DND-41 (cell line): ENCODE measurements at regions not wholly inside any gene's neighbourhood (a gene's known extent, or its start where the extent isn't known, plus 50 kb on each side); places are given as distances from the start of the nearest gene placed in this dataset.

Source experiments
- ATAC-seq: fragments of 200-7000 bp; cut with Tn5 transposase; 3 replicates; pipeline ENCODE4 v1.9.1; 2021; ENCODE audit warnings: low read depth; ENCODE audit not compliant: insufficient read depth
- DNase-seq: peaks from one replicate; pipeline ENCODE4 v3.0.0-alpha.2; 2020
- H2AFZ ChIP-seq: 2 replicates; pipeline ENCODE4 v1.6.0; 2012; ENCODE audit warnings: low read depth, low read length
- H3K27ac ChIP-seq: 2 replicates; pipeline ENCODE4 v1.5.1; 2012; ENCODE audit warnings: low read length, inconsistent platforms
- H3K27me3 ChIP-seq: fragments of 200-600 bp; sonication (generic); 2 replicates; pipeline ENCODE4 v1.6.0; 2012; ENCODE audit warnings: low read length, mild to moderate bottlenecking, inconsistent platforms; ENCODE audit not compliant: insufficient read depth, poor library complexity
- H3K36me3 ChIP-seq: 2 replicates; pipeline ENCODE4 v1.5.1; 2012; ENCODE audit warnings: low read length, inconsistent platforms; ENCODE audit not compliant: insufficient read depth
- H3K4me1 ChIP-seq: 2 replicates; pipeline ENCODE4 v1.5.1; 2012; ENCODE audit warnings: mild to moderate bottlenecking, low read length; ENCODE audit not compliant: insufficient read depth
- H3K4me2 ChIP-seq: 2 replicates; pipeline ENCODE4 v1.6.0; 2012; ENCODE audit warnings: mild to moderate bottlenecking, moderate library complexity, low read length, inconsistent platforms; ENCODE audit not compliant: insufficient read depth
- H3K4me3 ChIP-seq, 2 experiments: fragments of 200-600 bp in 1 of 2; shearing (Covaris generic) in 1 of 2; 2 replicates each; pipeline ENCODE4 v1.5.1; 2012 to 2016; ENCODE audit warnings: inconsistent platforms in 2 of 2, low read length in 2 of 2, mild to moderate bottlenecking in 2 of 2, low read depth in 1 of 2, moderate library complexity in 1 of 2
- H3K79me2 ChIP-seq: 2 replicates; pipeline ENCODE4 v1.6.0; 2012; ENCODE audit warnings: low read length, inconsistent platforms; ENCODE audit not compliant: insufficient read depth
- H3K9ac ChIP-seq: 2 replicates; pipeline ENCODE4 v1.6.0; 2012; ENCODE audit warnings: low read depth, mild to moderate bottlenecking, inconsistent platforms, low read length, moderate library complexity
- H3K9me3 ChIP-seq: 2 replicates; pipeline ENCODE4 v1.5.1; 2012; ENCODE audit warnings: low read length, moderate library complexity, mild to moderate bottlenecking, inconsistent platforms; ENCODE audit not compliant: insufficient read depth, severe bottlenecking
- H4K20me1 ChIP-seq: 2 replicates; pipeline ENCODE4 v1.6.0; 2012; ENCODE audit warnings: low read length; ENCODE audit not compliant: insufficient read depth
- CTCF ChIP-seq: IDR thresholded peaks from 2 replicates; pipeline ENCODE4 v1.5.1; 2012; ENCODE audit warnings: borderline replicate concordance, low read length, moderate library complexity, mild to moderate bottlenecking; ENCODE audit not compliant: poor library complexity, severe bottlenecking; ENCODE audit errors: extremely low read depth
- EZH2 ChIP-seq: IDR thresholded peaks from 3 replicates; pipeline ENCODE4 v1.6.1; 2012; ENCODE audit warnings: borderline replicate concordance, low read depth, mild to moderate bottlenecking, moderate library complexity, low read length, inconsistent platforms; ENCODE audit not compliant: severe bottlenecking

GRCh38 chr5:25963251-25964008, 1075.0 kb downstream of the CDH9 start:
- H3K9me3 ChIP-seq = no peaks in the 10 kb centered on the region
- TF ChIP-seq EZH2 (no peak), CTCF (no peak)
- no peaks in the 10 kb centered on the region for H3K79me2 ChIP-seq
- ATAC-seq (no peak), DNase-seq (no peak)
- no peak overlapping the region for H3K27ac ChIP-seq
- H3K27me3 ChIP-seq = no peaks in the 10 kb centered on the region
- H3K4me3 ChIP-seq = no peak overlapping the region
- H4K20me1 ChIP-seq = no peaks in the 10 kb centered on the region
- no peaks in the 10 kb centered on the region for H3K4me1 ChIP-seq
- H3K4me2 ChIP-seq = no peak overlapping the region
- H2AFZ ChIP-seq = no peak overlapping the region
- H3K36me3 ChIP-seq = no peaks in the 10 kb centered on the region
- H3K9ac ChIP-seq = no peak overlapping the region

GRCh38 chr5:25955337-25955736, 1083.0 kb downstream of the CDH9 start:
- no peaks in the 10 kb centered on the region for H3K9me3 ChIP-seq
- H3K79me2 ChIP-seq = no peaks in the 10 kb centered on the region
- H3K27me3 ChIP-seq = no peaks in the 10 kb centered on the region
- TF ChIP-seq EZH2 (no peak), CTCF (no peak)
- H2AFZ ChIP-seq = no peak overlapping the region
- no peak overlapping the region for H3K27ac ChIP-seq
- no peaks in the 10 kb centered on the region for H3K36me3 ChIP-seq
- H3K4me3 ChIP-seq = no peak overlapping the region
- no peaks in the 10 kb centered on the region for H4K20me1 ChIP-seq
- DNase-seq = no peak
- no peaks in the 10 kb centered on the region for H3K4me1 ChIP-seq
- no peak overlapping the region for H3K9ac ChIP-seq
- ATAC-seq = no peak
- H3K4me2 ChIP-seq = no peak overlapping the region

- Histone ChIP-seq H3K27ac (no peak overlapping the region), H3K27me3 (no peaks in the 10 kb centered on the region), H3K36me3 (no peaks in the 10 kb centered on the region), H3K4me1 (no peaks in the 10 kb centered on the region), H4K20me1 (no peaks in the 10 kb centered on the region), H3K4me3 (no peak overlapping the region), H2AFZ (no peak overlapping the region), H3K9me3 (no peaks in the 10 kb centered on the region), H3K9ac (no peak overlapping the region), H3K4me2 (no peak overlapping the region), H3K79me2 (no peaks in the 10 kb centered on the region)
- ATAC-seq (no peak), DNase-seq (no peak)
- TF ChIP-seq CTCF (no peak), EZH2 (no peak)
Measured at GRCh38 chr5:25950681-25951080, 1087.7 kb downstream of the CDH9 start.
